ENCODE measurements at regions not wholly inside any gene's neighbourhood (a gene's known extent, or its start where the extent isn't known, plus 50 kb on each side); places are given as distances from the start of the nearest gene placed in this dataset.

- no peaks in the 10 kb centered on the region for H3K27me3 ChIP-seq (ENCODE audit: insufficient read depth, low read depth, low read length)
- H3K79me2 ChIP-seq (replicated peaks; ENCODE audit: insufficient read depth, low read length), result no peaks in the 10 kb centered on the region
- TF ChIP-seq EZH2 (IDR thresholded peaks at IDR 0.05; ENCODE audit: borderline replicate concordance, insufficient read depth, low read length, poor library complexity, severe bottlenecking), result no peak
- TF ChIP-seq SMC3 (conservative IDR thresholded peaks at IDR 0.05; ENCODE audit: poor library complexity), result no peak
- no peak for TF ChIP-seq CTCF (IDR thresholded peaks at IDR 0.05; ENCODE audit: poor library complexity, severe bottlenecking)
- TF ChIP-seq TAF1 (IDR thresholded peaks at IDR 0.05; ENCODE audit: low read depth), result no peak
- TF ChIP-seq REST (IDR thresholded peaks at IDR 0.05; ENCODE audit: borderline replicate concordance), result no peak
- TF ChIP-seq EP300 (conservative IDR thresholded peaks at IDR 0.05; ENCODE audit: poor library complexity, severe bottlenecking), result no peak
- no peak for TF ChIP-seq RAD21 (conservative IDR thresholded peaks at IDR 0.05)
- no peak for TF ChIP-seq MXI1 (conservative IDR thresholded peaks at IDR 0.05; ENCODE audit: poor library complexity, severe bottlenecking)
- no peak for TF ChIP-seq POLR2AphosphoS5 (IDR thresholded peaks at IDR 0.05)
- H4K20me1 ChIP-seq (ENCODE audit: insufficient read depth), result no peaks in the 10 kb centered on the region
- H3K4me3 ChIP-seq (ENCODE audit: low read length), result no peak overlapping the region
- no peaks in the 10 kb centered on the region for H3K36me3 ChIP-seq (ENCODE audit: insufficient read depth, low read length)
- H2AFZ ChIP-seq (ENCODE audit: low read depth, low read length), result no peak overlapping the region
- no peaks in the 10 kb centered on the region for H3K9me3 ChIP-seq (ENCODE audit: low read length)
- no peak overlapping the region for H3K27ac ChIP-seq (ENCODE audit: low read length)
- H3K4me2 ChIP-seq (ENCODE audit: low read length), result no peak overlapping the region
- no peaks in the 10 kb centered on the region for H3K9me2 ChIP-seq (ENCODE audit: insufficient read depth, low read length)
- H3F3A ChIP-seq (ENCODE audit: insufficient read depth, low read length, poor library complexity, severe bottlenecking), result no peaks in the 10 kb centered on the region
- no peak overlapping the region for H3K9ac ChIP-seq (ENCODE audit: low read length)
These were observed 75.6 kb downstream of the C1QL2 start for GRCh38 chr2:119082821-119083400.

- no peaks in the 10 kb centered on the region for H3K9me3 ChIP-seq (ENCODE audit: low read length)
- no peaks in the 10 kb centered on the region for H3K9me2 ChIP-seq (ENCODE audit: insufficient read depth, low read length)
- no peaks in the 10 kb centered on the region for H3K27me3 ChIP-seq (ENCODE audit: insufficient read depth, low read depth, low read length)
- no peak overlapping the region for H3K9ac ChIP-seq (ENCODE audit: low read length)
- H2AFZ ChIP-seq (ENCODE audit: low read depth, low read length), result no peak overlapping the region
- H3K4me3 ChIP-seq (ENCODE audit: low read length), result no peak overlapping the region
- H3K36me3 ChIP-seq (ENCODE audit: insufficient read depth, low read length), result no peaks in the 10 kb centered on the region
- no peaks in the 10 kb centered on the region for H3F3A ChIP-seq (ENCODE audit: insufficient read depth, low read length, poor library complexity, severe bottlenecking)
- H3K4me2 ChIP-seq (ENCODE audit: low read length), result no peak overlapping the region
- H3K79me2 ChIP-seq (replicated peaks; ENCODE audit: insufficient read depth, low read length), result no peaks in the 10 kb centered on the region
- H3K27ac ChIP-seq (ENCODE audit: low read length), result no peak overlapping the region
- H4K20me1 ChIP-seq (ENCODE audit: insufficient read depth), result no peaks in the 10 kb centered on the region
- no peak for TF ChIP-seq EP300 (conservative IDR thresholded peaks at IDR 0.05; ENCODE audit: poor library complexity, severe bottlenecking)
- no peak for TF ChIP-seq EZH2 (IDR thresholded peaks at IDR 0.05; ENCODE audit: borderline replicate concordance, insufficient read depth, low read length, poor library complexity, severe bottlenecking)
- no peak for TF ChIP-seq TAF1 (IDR thresholded peaks at IDR 0.05; ENCODE audit: low read depth)
- no peak for TF ChIP-seq REST (IDR thresholded peaks at IDR 0.05; ENCODE audit: borderline replicate concordance)
- TF ChIP-seq RAD21 (conservative IDR thresholded peaks at IDR 0.05), result no peak
- no peak for TF ChIP-seq POLR2AphosphoS5 (IDR thresholded peaks at IDR 0.05)
- TF ChIP-seq CTCF (IDR thresholded peaks at IDR 0.05; ENCODE audit: poor library complexity, severe bottlenecking), result no peak
- no peak for TF ChIP-seq MXI1 (conservative IDR thresholded peaks at IDR 0.05; ENCODE audit: poor library complexity, severe bottlenecking)
- no peak for TF ChIP-seq SMC3 (conservative IDR thresholded peaks at IDR 0.05; ENCODE audit: poor library complexity)
These were observed 79.8 kb downstream of the C1QL2 start for GRCh38 chr2:119078796-119079195.
